Astrocyte (in vitro differentiated cells and primary cell): ENCODE measurements at regions not wholly inside any gene's neighbourhood (a gene's known extent, or its start where the extent isn't known, plus 50 kb on each side); places are given as distances from the start of the nearest gene placed in this dataset.
"Not testable (repeated sequence)": the region's sequence is repeated elsewhere in the genome, so short reads cannot be mapped to it uniquely, and the experiment has no call there.

Experiments
- DNase-seq: peaks from one replicate; pipeline ENCODE4 v3.0.0-alpha.2; 2010; ENCODE audit warnings: low read depth
- FAIRE-seq: peaks from 2 replicates; lab custom pipeline; 2011; peaks lifted over from hg19 to GRCh38; lab: Jason Lieb, UNC
- H2AFZ ChIP-seq: 2 replicates; pipeline ENCODE4 v1.6.0; 2012; ENCODE audit warnings: low read depth, low read length, inconsistent platforms
- H3K27ac ChIP-seq: 2 replicates; pipeline ENCODE4 v1.5.1; 2011; ENCODE audit warnings: low read depth, low read length, inconsistent platforms
- H3K27me3 ChIP-seq: 2 replicates; pipeline ENCODE4 v1.6.0; 2011; ENCODE audit warnings: low read length, inconsistent platforms; ENCODE audit not compliant: insufficient read depth
- H3K36me3 ChIP-seq: 2 replicates; pipeline ENCODE4 v1.5.1; 2011; ENCODE audit warnings: low read length, inconsistent platforms; ENCODE audit not compliant: insufficient read depth
- H3K4me1 ChIP-seq: 2 replicates; pipeline ENCODE4 v1.5.1; 2011; ENCODE audit warnings: low read length, inconsistent platforms; ENCODE audit not compliant: insufficient read depth
- H3K4me2 ChIP-seq: 2 replicates; pipeline ENCODE4 v1.6.0; 2012; ENCODE audit warnings: low read length, inconsistent platforms
- H3K4me3 ChIP-seq: 2 replicates; pipeline ENCODE4 v1.5.1; 2011; ENCODE audit warnings: low read depth, mild to moderate bottlenecking, low read length, inconsistent platforms; ENCODE audit not compliant: insufficient read depth
- H3K79me2 ChIP-seq: 2 replicates; pipeline ENCODE4 v1.6.0; 2012; ENCODE audit warnings: mild to moderate bottlenecking, low read length, inconsistent platforms; ENCODE audit not compliant: insufficient read depth
- H3K9ac ChIP-seq: 2 replicates; pipeline ENCODE4 v1.6.0; 2012; ENCODE audit warnings: mild to moderate bottlenecking, low read length, inconsistent platforms
- H3K9me3 ChIP-seq: 2 replicates; pipeline ENCODE4 v1.5.1; 2012; ENCODE audit warnings: low read depth, mild to moderate bottlenecking, low read length, inconsistent platforms; ENCODE audit not compliant: insufficient read depth
- H4K20me1 ChIP-seq: 2 replicates; pipeline ENCODE4 v1.6.0; 2012; ENCODE audit warnings: low read length, inconsistent platforms; ENCODE audit not compliant: insufficient read depth
- H3K27ac Mint-ChIP-seq: one replicate; pipeline ENCODE4 v1.8.0; 2021; ENCODE audit warnings: mild to moderate bottlenecking, mixed read lengths; ENCODE audit not compliant: unreplicated experiment
- H3K27me3 Mint-ChIP-seq: one replicate; pipeline ENCODE4 v1.8.0; 2021; ENCODE audit warnings: low read depth, mixed read lengths; ENCODE audit not compliant: unreplicated experiment
- H3K36me3 Mint-ChIP-seq: one replicate; pipeline ENCODE4 v1.8.0; 2021; ENCODE audit warnings: low read depth, mixed read lengths; ENCODE audit not compliant: unreplicated experiment
- H3K4me1 Mint-ChIP-seq: one replicate; pipeline ENCODE4 v1.8.0; 2021; ENCODE audit warnings: low read depth, mixed read lengths; ENCODE audit not compliant: unreplicated experiment
- H3K4me3 Mint-ChIP-seq: one replicate; pipeline ENCODE4 v1.8.0; 2021; ENCODE audit warnings: mild to moderate bottlenecking, moderate library complexity, mixed read lengths; ENCODE audit not compliant: unreplicated experiment
- H3K9me3 Mint-ChIP-seq: one replicate; pipeline ENCODE4 v1.8.0; 2021; ENCODE audit warnings: mild to moderate bottlenecking, mixed read lengths; ENCODE audit not compliant: unreplicated experiment
- EZH2 ChIP-seq: IDR thresholded peaks from 2 replicates; pipeline ENCODE4 v1.6.1; 2012; ENCODE audit warnings: mild to moderate bottlenecking, low read length, inconsistent platforms; ENCODE audit not compliant: insufficient read depth
- TF ChIP-seq, protein P1 (sequence below): IDR thresholded peaks from 2 replicates; pipeline ENCODE4 v1.5.1; 2011; ENCODE audit warnings: low read depth, mild to moderate bottlenecking, inconsistent platforms, low read length, moderate library complexity; ENCODE audit not compliant: insufficient read depth

DNA sequence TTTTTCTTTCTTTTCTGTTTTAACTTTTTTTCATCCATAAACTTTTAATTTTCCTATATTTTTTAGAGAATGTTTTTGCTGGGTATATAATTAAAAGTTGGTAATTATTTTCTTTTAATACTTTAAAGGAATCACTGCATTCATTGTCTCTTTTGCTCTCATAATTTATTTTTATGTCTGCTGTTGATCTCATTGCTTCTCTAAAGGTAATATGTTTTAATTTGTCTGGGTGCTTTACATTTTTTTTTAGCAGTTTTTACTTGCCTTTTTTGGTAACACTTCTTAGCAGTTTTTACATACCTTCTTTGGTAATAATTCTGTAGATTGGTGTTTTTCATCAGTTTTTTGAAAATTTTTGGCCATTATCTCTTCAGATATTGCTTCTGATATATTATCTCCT lies 89.4 kb upstream of the BMAL1 start:
- no peaks in the 10 kb centered on the region for H3K79me2 ChIP-seq

GRCh38 chr11:13189561-13190426 lies 87.8 kb upstream of the BMAL1 start:
- H3K36me3 Mint-ChIP-seq: peaks cover 2% of the 10 kb centered on the region
- Histone ChIP-seq H2AFZ (no peak overlapping the region), H3K79me2 (no peaks in the 10 kb centered on the region), H3K36me3 (no peaks in the 10 kb centered on the region), H3K27ac (no peak overlapping the region), H3K4me1 (no peaks in the 10 kb centered on the region), H3K4me2 (peak overlapping the region; percentile 15), H4K20me1 (no peaks in the 10 kb centered on the region), H3K27me3 (no peaks in the 10 kb centered on the region), H3K9me3 (no peaks in the 10 kb centered on the region), H3K9ac (no peak overlapping the region), H3K4me3 (no peak overlapping the region)
- no peak overlapping the region for H3K27ac Mint-ChIP-seq
- H3K27me3 Mint-ChIP-seq: no peaks in the 10 kb centered on the region
- no peak overlapping the region for H3K4me3 Mint-ChIP-seq
- FAIRE-seq (no peak), DNase-seq (peak; percentile 73)
- H3K9me3 Mint-ChIP-seq: peaks cover 19% of the 10 kb centered on the region
- TF ChIP-seq, protein P1, sequence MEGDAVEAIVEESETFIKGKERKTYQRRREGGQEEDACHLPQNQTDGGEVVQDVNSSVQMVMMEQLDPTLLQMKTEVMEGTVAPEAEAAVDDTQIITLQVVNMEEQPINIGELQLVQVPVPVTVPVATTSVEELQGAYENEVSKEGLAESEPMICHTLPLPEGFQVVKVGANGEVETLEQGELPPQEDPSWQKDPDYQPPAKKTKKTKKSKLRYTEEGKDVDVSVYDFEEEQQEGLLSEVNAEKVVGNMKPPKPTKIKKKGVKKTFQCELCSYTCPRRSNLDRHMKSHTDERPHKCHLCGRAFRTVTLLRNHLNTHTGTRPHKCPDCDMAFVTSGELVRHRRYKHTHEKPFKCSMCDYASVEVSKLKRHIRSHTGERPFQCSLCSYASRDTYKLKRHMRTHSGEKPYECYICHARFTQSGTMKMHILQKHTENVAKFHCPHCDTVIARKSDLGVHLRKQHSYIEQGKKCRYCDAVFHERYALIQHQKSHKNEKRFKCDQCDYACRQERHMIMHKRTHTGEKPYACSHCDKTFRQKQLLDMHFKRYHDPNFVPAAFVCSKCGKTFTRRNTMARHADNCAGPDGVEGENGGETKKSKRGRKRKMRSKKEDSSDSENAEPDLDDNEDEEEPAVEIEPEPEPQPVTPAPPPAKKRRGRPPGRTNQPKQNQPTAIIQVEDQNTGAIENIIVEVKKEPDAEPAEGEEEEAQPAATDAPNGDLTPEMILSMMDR: no peak
- TF ChIP-seq EZH2: no peak
- H3K4me1 Mint-ChIP-seq: no peaks in the 10 kb centered on the region

More for the DNA sequence above, 89.4 kb upstream of the BMAL1 start:
- DNase-seq (no peak), FAIRE-seq (no peak)
- Histone ChIP-seq H3K4me2 (no peak overlapping the region), H3K4me1 (peaks cover 4% of the 10 kb centered on the region), H3K9ac (no peak overlapping the region), H3K36me3 (no peaks in the 10 kb centered on the region), H3K27ac (no peak overlapping the region), H4K20me1 (no peaks in the 10 kb centered on the region), H3K27me3 (no peaks in the 10 kb centered on the region), H3K4me3 (no peak overlapping the region), H2AFZ (no peak overlapping the region), H3K9me3 (no peaks in the 10 kb centered on the region)
- Mint-ChIP-seq H3K27me3 (no peaks in the 10 kb centered on the region), H3K9me3 (peaks cover 19% of the 10 kb centered on the region), H3K36me3 (peaks cover 2% of the 10 kb centered on the region), H3K27ac (no peak overlapping the region), H3K4me1 (no peaks in the 10 kb centered on the region), H3K4me3 (no peak overlapping the region)
- no peak for TF ChIP-seq EZH2
- TF ChIP-seq, protein P1: no peak

GRCh38 chr11:13193613-13194012 lies 84.0 kb upstream of the BMAL1 start:
- no peaks in the 10 kb centered on the region for H3K36me3 ChIP-seq
- H3K27ac Mint-ChIP-seq: no peak overlapping the region
- H2AFZ ChIP-seq: no peak overlapping the region
- TF ChIP-seq EZH2: no peak
- TF ChIP-seq, protein P1: no peak
- H4K20me1 ChIP-seq: no peaks in the 10 kb centered on the region
- no peaks in the 10 kb centered on the region for H3K9me3 ChIP-seq
- no peaks in the 10 kb centered on the region for H3K27me3 ChIP-seq
- no peak overlapping the region for H3K4me3 Mint-ChIP-seq
- H3K4me1 Mint-ChIP-seq: no peaks in the 10 kb centered on the region
- H3K4me3 ChIP-seq: no peak overlapping the region
- peaks cover 28% of the 10 kb centered on the region for H3K9me3 Mint-ChIP-seq
- H3K4me1 ChIP-seq: no peaks in the 10 kb centered on the region
- no peak overlapping the region for H3K9ac ChIP-seq
- H3K4me2 ChIP-seq: no peak overlapping the region
- no peak for FAIRE-seq
- H3K79me2 ChIP-seq: no peaks in the 10 kb centered on the region
- no peaks in the 10 kb centered on the region for H3K36me3 Mint-ChIP-seq
- no peak for DNase-seq
- H3K27me3 Mint-ChIP-seq: no peaks in the 10 kb centered on the region
- no peak overlapping the region for H3K27ac ChIP-seq

GRCh38 chr11:13197374-13197773 lies 80.2 kb upstream of the BMAL1 start:
- H3K9me3 Mint-ChIP-seq: peaks cover 30% of the 10 kb centered on the region

More at GRCh38 chr11:13197374-13197773, 80.2 kb upstream of the BMAL1 start:
- H3K27me3 Mint-ChIP-seq, H3K79me2 ChIP-seq, H3K36me3 Mint-ChIP-seq, H3K4me1 Mint-ChIP-seq, H4K20me1 ChIP-seq, H3K27me3 ChIP-seq, H3K4me3 Mint-ChIP-seq, H3K27ac Mint-ChIP-seq, H3K4me2 ChIP-seq, H3K9me3 ChIP-seq, H2AFZ ChIP-seq, H3K27ac ChIP-seq, H3K4me3 ChIP-seq, H3K4me1 ChIP-seq, H3K36me3 ChIP-seq, DNase-seq, H3K9ac ChIP-seq, FAIRE-seq: not testable (repeated sequence)
